ENCODE measurements at regions not wholly inside any gene's neighbourhood (a gene's known extent, or its start where the extent isn't known, plus 50 kb on each side); places are given as distances from the start of the nearest gene placed in this dataset.

GRCh38 chr13:85665286-85665685 lies 133.9 kb downstream of the SLITRK6 start:
- no peak for DNase-seq (ENCODE audit: low read depth in 2 of 2)

- no peak for DNase-seq (ENCODE audit: low read depth in 2 of 2)
Measured at GRCh38 chr13:85663856-85664255, 135.4 kb downstream of the SLITRK6 start.

GRCh38 chr13:85662186-85662585 lies 137.0 kb downstream of the SLITRK6 start:
- no peak for DNase-seq (ENCODE audit: low read depth in 2 of 2)

- no peak for DNase-seq (ENCODE audit: low read depth in 2 of 2)
Measured at GRCh38 chr13:85661675-85662074, 137.5 kb downstream of the SLITRK6 start.

- no peak for DNase-seq (ENCODE audit: low read depth in 2 of 2)
Measured at GRCh38 chr13:85659493-85659892, 139.7 kb downstream of the SLITRK6 start.

- no peak for DNase-seq (ENCODE audit: low read depth in 2 of 2)
Measured at GRCh38 chr13:85657942-85658341, 141.3 kb downstream of the SLITRK6 start.

GRCh38 chr13:85655040-85655439 lies 144.2 kb downstream of the SLITRK6 start:
- no peak for DNase-seq (ENCODE audit: low read depth in 2 of 2)

- no peak for DNase-seq (ENCODE audit: low read depth in 2 of 2)
Measured at GRCh38 chr13:85654227-85654626, 145.0 kb downstream of the SLITRK6 start.

- DNase-seq (ENCODE audit: low read depth in 2 of 2), result no peak
Measured at GRCh38 chr13:85653681-85654080, 145.5 kb downstream of the SLITRK6 start.

- DNase-seq (ENCODE audit: low read depth in 2 of 2), result no peak
Measured at GRCh38 chr13:85652491-85652890, 146.7 kb downstream of the SLITRK6 start.

GRCh38 chr13:85651440-85651839 lies 147.8 kb downstream of the SLITRK6 start:
- DNase-seq (ENCODE audit: low read depth in 2 of 2), result no peak

GRCh38 chr13:85650613-85651012 lies 148.6 kb downstream of the SLITRK6 start:
- no peak for DNase-seq (ENCODE audit: low read depth in 2 of 2)

- no peak for DNase-seq (ENCODE audit: low read depth in 2 of 2)
Measured at GRCh38 chr13:85640727-85641126, 158.5 kb downstream of the SLITRK6 start.

- DNase-seq (ENCODE audit: low read depth in 2 of 2), result no peak
Measured at GRCh38 chr13:85638815-85639393, 160.3 kb downstream of the SLITRK6 start.

- no peak for DNase-seq (ENCODE audit: low read depth in 2 of 2)
Measured at GRCh38 chr13:85638265-85638664, 161.0 kb downstream of the SLITRK6 start.

GRCh38 chr13:85632526-85633195 lies 166.6 kb downstream of the SLITRK6 start:
- DNase-seq (ENCODE audit: low read depth in 2 of 2), result no peak

GRCh38 chr13:85631801-85632200 lies 167.4 kb downstream of the SLITRK6 start:
- DNase-seq (ENCODE audit: low read depth in 2 of 2), result no peak

GRCh38 chr13:85626603-85627002 lies 172.6 kb downstream of the SLITRK6 start:
- DNase-seq (ENCODE audit: low read depth in 2 of 2), result no peak

- no peak for DNase-seq (ENCODE audit: low read depth in 2 of 2)
Measured at GRCh38 chr13:85619321-85619720, 179.9 kb downstream of the SLITRK6 start.

GRCh38 chr13:85618521-85618920 lies 180.7 kb downstream of the SLITRK6 start:
- DNase-seq (ENCODE audit: low read depth in 2 of 2), result no peak

- no peak for DNase-seq (ENCODE audit: low read depth in 2 of 2)
Measured at GRCh38 chr13:85616275-85616674, 182.9 kb downstream of the SLITRK6 start.

GRCh38 chr13:85615031-85615430 lies 184.2 kb downstream of the SLITRK6 start:
- no peak for DNase-seq (ENCODE audit: low read depth in 2 of 2)

- DNase-seq (ENCODE audit: low read depth in 2 of 2), result no peak
Measured at GRCh38 chr13:85610024-85610423, 189.2 kb downstream of the SLITRK6 start.
